Loucy (cell line): ENCODE measurements at regions not wholly inside any gene's neighbourhood (a gene's known extent, or its start where the extent isn't known, plus 50 kb on each side); places are given as distances from the start of the nearest gene placed in this dataset.

Experiments used
- H2AFZ ChIP-seq: fragments of 200-600 bp; sonication (generic); 2 replicates; pipeline ENCODE4 v1.6.0; 2016; ENCODE audit warnings: antibody characterized with exemption, mild to moderate bottlenecking, low read length, moderate library complexity
- H3F3A ChIP-seq: fragments of 200-600 bp; 2 replicates; pipeline ENCODE4 v1.6.0; 2016; ENCODE audit warnings: antibody characterized with exemption, low read depth, mild to moderate bottlenecking
- H3K27me3 ChIP-seq: fragments of 200-600 bp; sonication (generic); 2 replicates; pipeline ENCODE4 v1.6.1; 2014; ENCODE audit warnings: low read length, mild to moderate bottlenecking; ENCODE audit not compliant: insufficient read depth, poor library complexity, severe bottlenecking
- H3K36me3 ChIP-seq: fragments of 200-600 bp; sonication (generic); 2 replicates; pipeline ENCODE4 v1.6.1; 2016; ENCODE audit warnings: low read length; ENCODE audit not compliant: insufficient read depth
- H3K4me1 ChIP-seq: fragments of 200-600 bp; sonication (generic); 2 replicates; pipeline ENCODE4 v1.5.1; 2014; ENCODE audit warnings: low read length, mild to moderate bottlenecking; ENCODE audit not compliant: insufficient read depth, poor library complexity, severe bottlenecking
- H3K4me2 ChIP-seq: fragments of 200-600 bp; sonication (generic); 2 replicates; pipeline ENCODE4 v1.6.0; 2014; ENCODE audit warnings: antibody characterized with exemption, low read length, low read depth, mild to moderate bottlenecking; ENCODE audit not compliant: poor library complexity, severe bottlenecking
- H3K4me3 ChIP-seq: fragments of 200-600 bp; sonication (generic); 2 replicates; pipeline ENCODE4 v1.5.1; 2014; ENCODE audit warnings: low read length, mild to moderate bottlenecking, mixed read lengths; ENCODE audit not compliant: poor library complexity, severe bottlenecking
- H3K79me2 ChIP-seq: fragments of 200-600 bp; sonication (generic); 2 replicates; pipeline ENCODE4 v1.6.1; 2014; ENCODE audit warnings: low read length; ENCODE audit not compliant: insufficient read depth
- H3K9ac ChIP-seq: fragments of 200-600 bp; sonication (generic); 2 replicates; pipeline ENCODE4 v1.6.0; 2014; ENCODE audit warnings: mild to moderate bottlenecking, low read depth, low read length, moderate library complexity; ENCODE audit not compliant: poor library complexity, severe bottlenecking
- H3K9me2 ChIP-seq: fragments of 200-600 bp; sonication (generic); replicated peaks from 2 replicates; pipeline ENCODE4 v1.6.1; 2016; ENCODE audit warnings: low read depth, low read length, mixed read lengths
- H3K9me3 ChIP-seq: fragments of 200-600 bp; sonication (generic); 2 replicates; pipeline ENCODE4 v1.6.1; 2014; ENCODE audit warnings: mild to moderate bottlenecking, antibody characterized with exemption, low read length, low read depth; ENCODE audit not compliant: insufficient read depth
- H4K20me1 ChIP-seq: fragments of 200-600 bp; sonication (generic); 2 replicates; pipeline ENCODE4 v1.6.0; 2014; ENCODE audit warnings: antibody characterized with exemption, low read length, mild to moderate bottlenecking; ENCODE audit not compliant: insufficient read depth, poor library complexity, severe bottlenecking
- CTCF ChIP-seq: fragments of 200-600 bp; sonication (generic); conservative IDR thresholded peaks from 2 replicates; pipeline ENCODE4 v1.5.1; 2014; ENCODE audit warnings: mild to moderate bottlenecking, antibody characterized with exemption, low read length
- EZH2phosphoT487 ChIP-seq: fragments of 200-600 bp; IDR thresholded peaks from 2 replicates; pipeline ENCODE4 v1.6.1; 2018; ENCODE audit warnings: antibody characterized with exemption, mild to moderate bottlenecking, moderate library complexity, borderline replicate concordance

GRCh38 chr5:5011151-5011550 is 129.0 kb upstream of the ADAMTS16 start:
- Histone ChIP-seq H3K27me3 (no peaks in the 10 kb centered on the region), H4K20me1 (no peaks in the 10 kb centered on the region), H3K79me2 (no peaks in the 10 kb centered on the region), H3K4me3 (no peak overlapping the region), H3K4me1 (no peaks in the 10 kb centered on the region), H3F3A (no peaks in the 10 kb centered on the region), H3K36me3 (no peaks in the 10 kb centered on the region), H3K9me2 (no peaks in the 10 kb centered on the region), H3K9ac (no peak overlapping the region), H3K9me3 (no peaks in the 10 kb centered on the region), H2AFZ (no peak overlapping the region), H3K4me2 (no peak overlapping the region)
- TF ChIP-seq CTCF (no peak), EZH2phosphoT487 (no peak)

- no peak overlapping the region for H3K4me3 ChIP-seq
- TF ChIP-seq EZH2phosphoT487 (no peak), CTCF (no peak)
- H3K4me2 ChIP-seq = no peak overlapping the region
- H3K79me2 ChIP-seq = no peaks in the 10 kb centered on the region
- H3K36me3 ChIP-seq = no peaks in the 10 kb centered on the region
- no peaks in the 10 kb centered on the region for H3F3A ChIP-seq
- no peaks in the 10 kb centered on the region; the same call in 1 of the 2 replicates for H3K9me3 ChIP-seq
- no peaks in the 10 kb centered on the region for H3K4me1 ChIP-seq
- no peaks in the 10 kb centered on the region for H4K20me1 ChIP-seq
- no peaks in the 10 kb centered on the region for H3K27me3 ChIP-seq
- no peak overlapping the region for H2AFZ ChIP-seq
- H3K9ac ChIP-seq = no peak overlapping the region
- H3K9me2 ChIP-seq = no peaks in the 10 kb centered on the region
Observed at GRCh38 chr5:5014586-5015235, 125.4 kb upstream of the ADAMTS16 start.

GRCh38 chr5:5017827-5018577 is 122.1 kb upstream of the ADAMTS16 start:
- Histone ChIP-seq H3K9me2 (no peaks in the 10 kb centered on the region), H3K36me3 (no peaks in the 10 kb centered on the region), H3K4me1 (no peaks in the 10 kb centered on the region), H4K20me1 (no peaks in the 10 kb centered on the region), H3K4me3 (no peak overlapping the region), H3K9ac (no peak overlapping the region), H2AFZ (no peak overlapping the region), H3K27me3 (no peaks in the 10 kb centered on the region), H3F3A (no peaks in the 10 kb centered on the region), H3K9me3 (no peaks in the 10 kb centered on the region; the same call in 1 of the 2 replicates), H3K4me2 (no peak overlapping the region), H3K79me2 (no peaks in the 10 kb centered on the region)
- no peak for TF ChIP-seq EZH2phosphoT487
- no peak for TF ChIP-seq CTCF
